Activated CD8-positive, alpha-beta memory T cell treated with anti-CD3 and anti-CD28 coated beads, Interleukin-2, amount 50 U/mL, for 1 hour (primary cell): ENCODE measurements at regions not wholly inside any gene's neighbourhood (a gene's known extent, or its start where the extent isn't known, plus 50 kb on each side); places are given as distances from the start of the nearest gene placed in this dataset.

Experiments used
- DNase-seq: peaks from one replicate; pipeline ENCODE4 v3.0.0-alpha.2; 2020; ENCODE audit errors: extremely low read depth

DNA sequence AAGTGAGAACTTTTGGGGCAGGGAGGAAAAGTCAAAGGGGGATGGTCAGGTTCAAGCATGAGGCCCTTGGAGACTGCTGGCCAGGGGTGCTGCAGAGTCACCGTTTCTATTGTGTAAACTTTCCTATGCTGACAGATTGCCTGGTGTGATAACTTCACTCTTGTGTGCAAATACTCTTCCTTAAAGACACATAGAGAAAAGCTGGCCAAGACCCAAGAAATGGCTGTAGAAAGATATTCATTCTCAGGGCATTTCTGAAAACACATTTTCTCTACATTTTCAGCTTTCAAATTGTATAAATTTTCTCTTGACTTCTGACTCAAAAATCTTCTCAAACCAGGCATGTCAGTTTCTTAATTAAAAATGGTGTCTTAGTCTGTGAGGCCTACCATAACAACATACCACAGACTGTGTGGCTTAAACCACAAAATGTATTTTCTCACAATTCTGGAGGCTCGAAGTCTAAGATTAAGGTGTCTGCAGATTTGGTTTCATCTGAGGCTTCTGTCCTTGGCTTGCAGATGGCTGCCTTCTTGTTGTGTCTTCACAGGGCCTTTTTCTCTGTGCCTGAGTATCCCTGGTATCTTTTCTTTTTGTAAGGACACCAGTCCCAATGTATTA is 304.5 kb downstream of the KCNRG start:
- DNase-seq: no peak

DNA sequence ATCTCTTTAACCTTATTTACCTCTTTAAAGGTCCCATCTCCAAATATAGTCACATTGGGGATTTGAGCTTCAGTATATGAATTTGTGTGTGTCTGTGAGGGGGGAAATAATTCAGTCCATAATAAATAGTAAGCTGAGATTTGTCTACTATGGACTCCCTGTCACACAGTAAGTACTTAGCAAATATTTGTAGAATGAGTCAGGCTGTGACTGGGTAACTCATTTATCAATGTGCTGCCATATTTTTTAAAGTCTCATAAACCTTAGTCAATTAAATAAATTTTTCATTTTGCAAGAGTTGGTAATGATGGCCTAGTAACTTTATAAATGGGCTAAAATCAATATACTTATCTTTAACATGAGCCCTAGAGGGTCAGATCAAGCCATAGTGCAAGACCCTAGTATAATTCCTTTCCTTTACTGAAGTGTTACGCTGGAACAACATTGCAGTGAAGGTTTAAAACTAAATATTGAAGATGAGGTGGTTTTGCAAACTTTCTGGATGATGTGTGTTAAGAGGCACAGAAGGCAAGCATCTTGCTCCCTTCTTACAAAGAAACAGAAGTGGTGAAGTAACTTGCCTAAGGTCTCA is 305.1 kb downstream of the KCNRG start:
- DNase-seq: no peak

DNA sequence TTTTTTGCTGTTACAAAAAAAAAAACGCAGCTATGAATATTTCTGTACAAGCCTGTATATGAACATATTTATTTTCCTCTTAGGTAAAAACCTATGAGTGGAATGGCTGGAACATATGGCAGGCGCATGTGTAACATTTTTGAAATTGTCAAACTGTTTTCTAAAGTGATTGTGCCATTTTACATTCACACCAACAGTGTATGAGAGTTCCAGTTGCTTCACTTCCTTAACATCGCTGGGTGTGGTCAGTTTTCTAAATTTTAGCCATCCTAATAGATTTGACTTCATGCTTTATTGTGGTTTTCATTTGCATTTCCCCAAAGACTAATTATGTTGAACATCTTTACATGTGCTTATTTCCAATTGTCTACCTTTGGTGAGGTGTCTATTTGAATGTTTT is 306.8 kb downstream of the KCNRG start:
- no peak for DNase-seq

DNA sequence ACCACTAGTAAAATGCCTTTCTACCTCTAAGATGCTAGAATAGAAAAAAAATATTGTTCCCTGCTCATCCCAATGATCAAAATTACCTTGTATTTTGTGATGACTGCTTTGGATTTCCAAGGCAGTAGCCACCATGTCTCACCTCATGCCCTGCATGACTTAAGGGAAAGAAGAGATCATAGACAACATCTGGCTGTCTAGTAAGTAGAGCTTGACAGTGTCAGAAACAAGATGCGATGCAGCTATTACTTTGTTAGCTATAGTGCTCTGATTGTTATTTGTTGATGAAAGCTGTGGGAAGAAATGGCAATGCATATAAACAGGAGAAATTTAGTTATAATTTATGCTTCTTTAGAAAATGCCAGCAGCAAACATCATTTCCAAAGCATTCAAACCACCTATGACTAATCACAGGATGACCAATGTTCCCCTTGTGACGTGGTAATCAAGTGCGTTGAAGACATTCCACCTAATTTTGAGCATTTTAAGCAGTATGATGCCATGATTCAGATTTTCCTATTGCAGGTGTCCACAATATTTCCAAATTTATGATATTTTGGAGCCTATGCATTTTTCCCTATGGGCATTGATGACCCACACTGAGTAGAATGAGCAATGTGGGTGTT is 308.3 kb downstream of the KCNRG start:
- no peak for DNase-seq

DNA sequence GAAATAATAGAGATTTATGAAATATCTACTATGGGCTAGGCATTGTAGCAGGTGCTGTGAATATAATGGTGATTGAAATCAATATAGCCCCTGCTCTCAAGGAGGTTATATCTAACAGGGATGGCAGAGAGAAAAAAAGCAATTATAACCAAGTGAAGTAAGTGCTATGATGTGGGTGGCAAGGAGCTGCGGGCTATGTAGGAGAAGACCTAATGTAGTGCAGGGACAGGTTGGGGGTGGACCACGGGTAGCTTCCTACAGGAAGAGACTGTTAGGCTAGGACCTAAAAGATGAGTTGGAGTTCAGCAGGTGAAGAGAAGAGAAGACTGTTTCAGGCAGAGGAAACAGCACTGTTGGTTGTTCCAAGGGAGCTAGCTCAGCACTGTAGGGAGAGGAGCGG is 311.0 kb downstream of the KCNRG start:
- no peak for DNase-seq

DNA sequence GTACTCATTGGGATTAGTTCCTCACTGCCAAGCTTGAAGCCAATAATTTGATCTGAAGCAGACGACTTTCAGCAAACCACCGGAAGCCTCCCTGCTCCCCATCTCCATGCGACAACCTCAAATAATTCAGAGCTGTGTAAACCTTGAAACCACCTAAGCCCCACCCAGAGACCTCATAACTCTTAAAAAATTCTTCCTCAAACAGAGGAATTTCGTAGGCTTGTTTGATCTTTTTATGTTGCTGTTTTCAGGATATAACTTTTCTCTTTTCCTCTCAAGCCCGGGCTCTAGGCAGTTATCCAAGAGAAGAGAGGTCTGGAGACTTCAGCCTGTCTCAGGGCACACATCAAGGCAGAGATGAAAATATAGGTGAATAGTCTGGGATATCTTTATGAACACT is 311.6 kb downstream of the KCNRG start:
- no peak for DNase-seq

DNA sequence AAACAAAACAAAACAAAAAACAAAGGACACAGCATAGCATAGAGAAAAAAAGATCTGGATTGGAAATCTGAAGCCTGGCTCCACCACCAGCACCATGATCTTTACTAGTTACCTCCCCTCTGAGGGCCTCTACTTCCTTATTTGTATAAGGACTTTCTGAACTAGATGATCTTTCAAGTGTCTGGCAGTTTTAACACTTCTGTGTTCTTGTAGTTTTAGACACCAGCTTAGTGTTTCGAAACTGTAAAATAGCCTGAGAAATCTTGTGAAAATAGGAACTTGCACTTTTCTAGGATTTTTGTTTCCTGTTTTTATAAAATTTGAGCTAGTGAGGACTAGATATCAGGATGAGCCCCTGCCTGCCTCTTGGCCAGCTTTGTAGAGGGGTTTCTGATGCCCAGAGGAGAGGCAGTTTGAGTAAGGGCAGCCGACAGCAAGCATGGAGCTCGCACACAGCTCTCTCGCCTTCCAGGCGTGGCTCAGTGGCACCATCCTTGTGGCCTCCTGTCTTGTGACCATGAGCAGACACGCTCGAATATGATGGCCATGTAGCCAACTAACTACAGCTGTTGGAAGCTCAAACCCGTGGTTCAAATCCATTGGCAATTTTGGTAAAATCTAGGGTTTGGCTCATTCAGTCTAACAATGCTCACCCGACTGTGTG is 319.0 kb downstream of the KCNRG start:
- DNase-seq: no peak

DNA sequence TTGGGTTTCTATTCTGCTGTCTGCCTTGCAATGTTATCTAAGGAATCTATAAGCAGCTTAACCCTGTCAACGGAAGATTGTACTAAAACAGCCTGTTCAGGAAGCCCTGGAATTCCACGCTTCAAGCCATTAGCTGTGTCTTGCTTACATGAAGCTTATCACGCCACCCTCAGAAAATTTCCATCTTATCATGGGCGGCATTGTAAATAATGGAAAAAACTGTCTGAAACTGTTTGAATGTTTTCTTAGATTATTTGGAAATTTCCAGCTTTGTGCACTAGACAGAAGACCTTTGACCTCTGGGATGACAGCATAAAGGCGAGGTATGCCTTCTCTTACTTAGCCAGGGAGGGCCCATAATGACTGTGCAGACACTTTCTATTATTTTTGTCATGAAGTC is 319.7 kb downstream of the KCNRG start:
- DNase-seq: no peak

DNA sequence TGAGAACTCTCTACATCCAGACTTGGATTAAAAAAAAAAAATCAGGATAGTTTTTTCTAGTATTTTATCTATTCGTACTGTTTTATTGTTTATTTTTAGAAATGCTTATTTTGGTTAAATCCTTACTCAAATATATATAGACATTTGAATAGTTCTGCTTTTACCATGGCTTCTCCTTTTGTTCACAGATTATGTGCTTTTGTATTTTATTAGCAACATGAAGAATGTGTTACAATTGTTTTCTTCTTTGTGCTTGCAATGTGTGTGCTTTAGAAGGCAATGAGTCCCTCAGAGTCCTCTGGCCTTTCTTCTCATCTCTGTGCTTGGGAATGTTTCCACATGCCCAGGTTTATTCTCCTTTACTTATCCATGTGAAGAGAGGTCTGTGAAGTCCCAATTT is 324.0 kb downstream of the KCNRG start:
- no peak for DNase-seq

DNA sequence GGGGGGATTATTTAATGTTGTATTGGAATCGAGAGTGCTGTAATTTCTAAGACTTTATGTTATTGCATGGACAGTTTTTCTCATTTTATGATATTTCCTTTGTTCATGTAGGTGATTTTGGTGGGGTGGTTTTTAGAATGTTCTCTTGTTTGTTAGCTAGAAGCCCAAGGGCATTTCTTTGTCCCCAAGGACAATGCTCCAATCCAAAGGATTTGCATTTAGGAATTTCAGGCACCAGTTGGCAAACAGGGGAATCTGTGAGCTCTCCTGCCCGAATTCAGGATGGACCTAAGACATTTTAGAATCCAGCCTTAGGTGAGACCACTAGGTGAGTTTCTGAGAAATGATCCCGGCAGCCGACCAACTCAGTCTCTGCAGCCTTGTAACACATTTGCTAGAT is 324.9 kb downstream of the KCNRG start:
- DNase-seq: no peak

DNA sequence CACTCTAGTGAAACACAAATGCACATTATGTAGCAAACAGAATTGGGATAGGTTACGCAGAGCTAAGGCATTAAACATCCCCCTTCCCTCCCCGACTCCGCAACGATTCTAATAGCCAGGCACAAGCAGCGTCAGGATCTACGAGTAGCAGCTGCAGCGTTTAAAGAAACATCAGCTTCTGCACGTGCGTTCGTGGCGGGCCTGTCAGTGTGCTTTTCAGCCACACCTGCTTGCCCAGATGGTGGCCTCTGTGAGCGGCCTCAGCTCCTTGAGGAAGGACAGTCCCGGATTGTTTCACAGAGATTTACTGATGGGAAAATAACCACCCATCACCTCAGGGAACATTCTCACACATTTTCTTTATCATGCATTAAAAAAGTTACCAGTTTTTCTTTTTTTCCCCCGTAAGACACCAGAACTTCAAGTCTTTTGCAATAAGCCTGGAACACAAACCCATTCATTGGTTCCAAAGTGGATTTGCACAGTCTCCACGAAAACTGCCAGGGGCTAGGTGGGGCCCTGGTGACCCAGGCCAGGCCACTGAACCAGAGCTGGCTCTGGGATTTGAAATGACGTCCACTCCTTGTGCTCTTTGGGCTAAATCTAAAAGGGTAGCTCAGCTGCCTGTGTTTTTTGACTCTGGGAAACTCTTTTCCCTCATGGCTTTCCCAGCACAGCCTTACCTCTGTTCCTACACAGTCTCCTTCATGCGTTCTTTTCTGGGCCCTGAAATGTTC is 325.5 kb downstream of the KCNRG start:
- DNase-seq: no peak

DNA sequence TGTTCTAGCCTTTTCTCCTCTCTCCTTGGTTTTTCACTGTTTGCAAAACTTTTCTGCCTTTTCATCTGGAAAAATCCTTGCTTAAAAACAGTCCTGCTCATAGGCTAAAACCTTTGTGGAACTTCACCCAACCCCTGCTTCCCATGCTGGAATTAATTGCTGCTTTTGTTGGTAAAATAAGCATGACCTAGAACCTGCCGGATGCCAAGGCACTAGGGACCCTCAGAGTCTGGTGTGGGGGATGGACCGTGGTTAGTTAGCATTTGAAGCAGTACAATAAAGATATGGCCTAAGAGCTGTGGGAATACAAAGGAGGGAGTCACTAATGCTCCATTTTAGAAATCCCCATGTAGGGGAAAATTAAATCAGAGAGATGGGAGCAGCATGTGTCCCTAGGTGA is 326.3 kb downstream of the KCNRG start:
- DNase-seq: no peak

DNA sequence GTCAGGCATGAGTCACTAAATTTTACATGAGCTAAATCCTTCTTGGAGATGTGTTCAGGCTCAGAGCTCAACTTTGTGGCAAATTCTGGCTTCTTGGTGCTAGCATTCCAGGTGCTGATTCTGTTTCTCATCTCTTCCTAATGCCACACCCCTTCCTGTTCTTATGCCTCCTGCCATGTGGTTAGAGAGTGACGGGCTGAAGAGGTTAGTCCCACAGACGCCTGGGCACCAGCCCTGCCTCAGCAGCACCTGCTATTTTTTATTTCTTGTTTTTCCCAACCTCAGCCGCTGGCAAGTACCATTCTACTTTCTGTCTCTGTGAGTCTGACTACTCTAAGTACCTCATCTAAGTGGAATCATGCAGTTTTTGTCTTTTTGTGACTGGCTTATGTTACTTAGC is 329.5 kb downstream of the KCNRG start:
- DNase-seq: no peak

DNA sequence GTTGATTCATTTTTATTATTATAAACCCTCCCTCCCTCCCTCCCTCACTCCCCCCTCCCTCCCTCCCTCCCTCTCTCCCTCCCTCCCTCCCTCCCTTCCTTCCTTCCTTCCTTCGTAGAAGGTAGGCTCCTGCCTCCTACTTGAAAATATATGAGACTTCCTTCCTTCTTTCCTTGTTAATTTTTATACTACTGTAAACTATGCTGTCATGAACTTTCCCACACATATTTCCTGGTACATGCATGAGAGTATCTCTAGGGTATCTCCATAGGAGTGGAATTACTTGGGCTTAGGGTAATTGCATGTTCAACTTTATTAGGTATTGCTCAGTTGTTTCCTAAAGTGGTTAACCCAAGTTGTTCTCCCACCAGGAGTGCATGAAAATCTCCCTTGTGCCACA is 330.6 kb downstream of the KCNRG start:
- DNase-seq: no peak

DNA sequence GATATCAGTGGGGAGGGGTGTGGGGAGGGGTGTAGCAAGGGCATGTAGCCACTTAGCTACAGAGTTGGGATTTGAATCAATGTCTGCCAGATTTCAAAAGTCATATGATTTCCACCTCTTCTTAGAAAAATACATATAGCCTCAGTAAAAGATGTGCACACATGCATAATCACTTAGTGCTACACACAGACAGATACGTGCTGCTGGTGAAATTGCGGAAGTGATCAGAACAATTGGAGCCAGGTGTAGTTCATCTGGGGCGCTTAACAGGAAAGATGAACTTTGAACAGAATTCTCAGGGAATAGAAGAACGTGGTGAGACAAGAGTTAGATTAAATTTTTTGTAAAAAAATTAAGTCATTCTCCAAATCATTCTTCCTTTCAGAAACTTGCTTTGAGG is 333.1 kb downstream of the KCNRG start:
- DNase-seq: no peak

DNA sequence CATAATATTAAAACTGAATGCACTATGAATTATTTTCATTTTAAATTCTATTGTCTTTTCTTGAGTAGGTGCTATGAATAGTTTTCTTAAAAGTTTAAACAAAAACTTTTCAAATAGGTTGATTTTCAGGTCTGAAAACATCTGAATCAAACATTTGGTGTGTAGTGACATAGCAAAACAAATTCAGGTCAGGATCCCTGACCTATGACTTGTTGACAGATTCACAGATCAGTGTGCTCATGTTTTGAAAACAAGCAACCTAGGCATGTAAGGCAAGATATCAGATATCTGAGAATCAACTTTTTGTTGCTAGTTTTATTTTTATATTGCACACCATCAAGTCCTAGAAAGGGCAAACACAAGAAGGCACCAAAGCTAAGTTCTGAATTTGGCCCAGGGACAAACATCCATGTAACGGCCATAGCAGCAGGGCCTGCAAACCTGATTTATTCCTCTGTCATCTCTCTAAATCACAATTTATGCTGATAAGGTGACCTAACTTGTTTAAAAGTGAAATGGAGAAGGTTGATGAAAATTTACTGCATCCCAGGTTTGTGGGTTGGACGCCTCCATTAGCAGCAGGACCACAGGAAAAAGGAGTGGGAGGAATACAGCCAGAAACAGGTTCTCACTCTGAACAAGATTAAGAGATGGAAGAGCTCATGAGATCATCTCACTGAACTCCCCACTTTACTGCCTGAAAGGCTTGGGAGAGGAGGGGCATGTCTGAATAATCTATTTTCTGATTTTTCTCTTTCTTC is 337.7 kb downstream of the KCNRG start:
- DNase-seq: no peak

DNA sequence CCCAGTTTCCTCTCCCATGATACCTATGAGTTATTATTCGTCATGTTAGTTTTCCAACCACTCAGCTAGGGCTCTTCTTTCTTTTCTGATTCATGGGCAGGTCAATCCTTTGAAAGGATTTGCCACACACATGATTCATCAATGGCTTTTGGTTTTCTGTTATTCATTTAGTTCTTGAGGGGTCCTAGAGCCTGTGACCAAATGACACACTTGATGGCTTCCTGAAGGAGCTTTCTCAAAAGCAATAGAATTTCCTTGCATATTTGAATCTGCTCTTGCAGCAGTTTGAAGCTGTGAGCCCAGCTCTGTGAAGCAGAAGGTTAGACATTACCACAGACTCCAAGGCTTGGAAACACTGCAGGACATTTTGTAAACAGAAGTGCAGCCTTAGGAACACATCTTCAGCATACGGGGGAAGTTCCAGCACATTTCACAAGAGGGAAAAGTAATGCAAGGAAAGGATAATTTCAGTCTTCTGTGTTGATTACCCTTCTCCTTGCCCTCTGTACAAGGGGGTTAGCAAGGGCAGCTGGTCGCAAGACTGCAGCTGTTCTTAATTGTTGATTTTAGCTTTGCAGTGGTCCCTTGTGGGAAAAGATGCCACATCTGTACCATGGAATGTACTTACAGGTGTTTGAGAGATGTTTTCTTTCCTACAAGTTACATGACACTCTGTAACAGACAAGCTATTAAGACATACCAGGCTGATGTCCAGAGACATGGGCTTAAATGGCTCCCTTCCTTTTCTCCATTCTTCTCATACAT is 338.6 kb downstream of the KCNRG start:
- DNase-seq: no peak

DNA sequence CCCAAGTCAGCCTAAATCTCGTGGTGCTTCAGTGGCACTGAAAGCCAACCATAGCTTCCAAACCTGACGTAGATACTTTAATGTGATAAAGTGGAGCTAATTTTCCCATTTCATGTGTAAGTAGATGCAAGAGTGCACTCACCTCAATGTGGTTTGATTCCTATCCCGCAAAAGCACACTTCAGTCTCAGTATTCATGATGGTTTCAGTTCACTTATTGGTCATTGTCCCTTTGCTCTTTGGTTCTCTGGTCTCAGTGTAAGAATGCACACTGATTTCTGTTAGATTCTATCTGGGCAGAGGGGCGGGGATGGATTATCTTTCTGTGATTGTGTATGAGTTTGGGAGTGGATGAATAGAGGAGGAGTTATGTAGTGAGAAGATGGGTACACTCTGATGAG is 340.6 kb downstream of the KCNRG start:
- DNase-seq: no peak

DNA sequence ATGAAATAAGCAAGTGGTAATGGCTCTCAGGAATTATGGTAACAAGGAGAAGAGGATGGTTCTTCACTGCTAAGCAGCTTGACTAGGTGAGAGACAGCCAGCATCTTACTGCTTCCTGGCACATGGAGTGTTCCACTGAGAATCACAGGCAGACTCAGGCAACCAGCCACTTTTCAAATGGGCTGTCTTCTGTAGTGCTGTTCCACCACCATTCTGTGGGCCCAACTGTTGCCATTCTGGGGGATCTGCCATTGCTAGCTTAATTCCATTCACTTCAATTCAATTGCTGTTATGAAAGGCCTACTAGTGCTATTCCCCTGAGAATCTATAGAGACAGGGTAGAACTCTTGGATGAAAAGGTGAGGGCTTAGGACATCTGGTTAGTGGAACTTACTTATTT is 341.9 kb downstream of the KCNRG start:
- DNase-seq: no peak

DNA sequence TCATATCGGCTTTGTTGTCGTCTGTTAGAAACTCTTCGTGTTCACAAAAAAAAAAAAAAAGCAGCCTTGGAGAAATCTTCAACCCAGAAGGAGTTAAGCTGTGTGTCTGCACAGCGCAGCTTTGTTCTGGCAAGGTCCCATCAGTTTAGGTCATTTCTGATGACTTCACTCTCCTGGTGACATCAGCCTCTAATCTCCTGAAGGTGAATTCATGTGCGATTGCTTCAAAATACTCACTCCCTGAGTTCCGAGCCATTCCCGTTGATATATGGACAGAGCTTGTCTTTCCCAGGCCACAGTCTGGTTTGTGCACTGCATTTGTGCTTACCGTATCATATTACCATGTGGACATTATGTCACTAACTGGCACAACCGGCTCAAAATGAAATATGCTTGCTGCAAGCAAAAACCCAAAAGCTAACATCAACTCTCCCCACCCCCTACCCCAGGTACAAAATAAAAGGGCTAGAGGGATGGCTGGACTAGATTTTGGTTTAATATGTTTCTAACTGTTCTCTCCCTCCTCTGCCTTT is 342.4 kb downstream of the KCNRG start:
- no peak for DNase-seq
